ENCODE measurements at regions not wholly inside any gene's neighbourhood (a gene's known extent, or its start where the extent isn't known, plus 50 kb on each side); places are given as distances from the start of the nearest gene placed in this dataset.
A peak's percentile ranks its signal among the peaks of the same experiment; 100 is the strongest.

DNA sequence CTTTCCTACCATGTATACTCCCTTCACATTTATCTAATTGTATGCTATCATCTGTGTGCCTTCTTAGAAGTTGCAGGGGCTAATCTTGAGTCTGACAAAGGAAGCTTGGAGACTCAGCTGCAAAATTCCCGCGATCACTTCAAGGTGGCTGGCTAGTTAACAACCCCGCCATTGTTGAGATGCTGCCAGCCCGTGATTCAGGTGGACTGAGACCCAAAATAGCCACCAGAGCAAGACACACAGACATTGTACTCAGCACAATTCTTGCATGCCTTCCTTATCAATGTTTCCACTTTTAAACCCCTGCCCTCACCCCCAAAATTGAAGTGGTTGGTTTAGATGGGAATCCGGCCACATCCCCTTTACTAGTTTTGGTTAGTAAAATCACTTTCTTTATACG is 225.8 kb upstream of the ZNF717 start:
- no peak for DNase-seq

DNA sequence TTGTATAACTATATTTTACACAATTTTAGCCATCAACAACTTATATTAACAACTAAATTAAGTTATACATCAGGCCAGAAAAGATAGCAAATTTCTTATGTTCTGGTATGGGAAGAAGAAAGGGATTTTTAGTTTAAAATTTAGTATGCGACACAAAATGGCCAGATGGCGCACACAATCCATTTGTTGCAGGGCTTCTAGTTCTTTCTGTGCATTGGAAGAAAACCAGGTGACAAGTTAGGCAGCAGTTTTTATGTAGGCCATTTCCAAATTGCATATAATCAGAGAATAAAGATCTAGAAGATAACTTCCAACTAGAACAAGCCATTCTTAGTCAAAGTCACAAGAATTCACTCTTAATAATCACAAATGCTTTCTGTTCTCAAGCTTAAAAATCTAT is 230.1 kb upstream of the ZNF717 start:
- DNase-seq = no peak

DNA sequence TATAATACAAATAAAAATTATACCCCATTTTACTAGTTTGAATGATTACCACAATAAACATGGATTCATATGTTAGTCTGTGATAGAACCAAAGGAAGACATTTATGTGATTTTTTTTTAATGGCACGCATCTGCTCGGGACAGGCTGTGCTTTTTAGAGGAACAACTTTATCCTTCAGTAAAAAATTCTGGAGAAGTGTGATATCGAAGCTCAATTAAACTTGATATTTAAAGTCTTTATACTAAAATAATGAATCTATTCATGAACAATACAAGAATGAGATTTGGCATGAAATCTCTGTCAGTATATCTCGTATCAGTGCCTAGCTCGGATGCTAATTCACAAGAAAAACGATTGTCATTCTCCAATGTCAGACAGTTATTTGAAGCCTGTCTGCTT is 230.8 kb upstream of the ZNF717 start:
- DNase-seq = no peak

DNA sequence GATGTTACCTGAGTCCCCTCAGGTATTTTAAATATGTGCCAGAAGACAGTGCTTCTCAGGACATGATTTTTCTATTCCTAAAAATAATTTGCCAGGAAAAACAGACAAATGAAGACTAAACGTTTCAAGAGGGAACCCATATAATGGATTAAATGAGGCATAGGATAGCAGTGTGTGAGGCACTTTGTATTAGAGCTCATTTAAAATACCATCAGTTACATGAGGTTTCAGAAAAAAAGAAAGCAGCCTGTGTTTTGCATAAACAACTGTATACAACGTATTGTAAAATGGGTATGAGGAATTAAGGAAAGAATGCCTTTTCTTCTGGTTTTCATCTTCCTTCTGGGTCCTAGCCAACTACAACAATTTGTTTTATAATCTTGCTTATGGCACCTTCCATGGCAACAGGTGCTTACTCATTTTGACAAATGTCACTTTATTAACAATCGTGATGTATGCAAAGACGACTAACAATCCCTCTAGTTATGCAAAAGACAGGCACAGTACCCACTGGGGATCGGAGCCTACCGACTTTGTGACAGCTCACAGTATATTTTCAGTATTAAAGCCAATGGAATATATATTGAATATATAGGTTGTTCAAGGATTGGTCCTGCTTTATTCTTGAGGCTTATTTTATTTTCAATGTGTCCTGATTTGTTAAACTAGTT is 231.6 kb upstream of the ZNF717 start:
- DNase-seq = no peak

DNA sequence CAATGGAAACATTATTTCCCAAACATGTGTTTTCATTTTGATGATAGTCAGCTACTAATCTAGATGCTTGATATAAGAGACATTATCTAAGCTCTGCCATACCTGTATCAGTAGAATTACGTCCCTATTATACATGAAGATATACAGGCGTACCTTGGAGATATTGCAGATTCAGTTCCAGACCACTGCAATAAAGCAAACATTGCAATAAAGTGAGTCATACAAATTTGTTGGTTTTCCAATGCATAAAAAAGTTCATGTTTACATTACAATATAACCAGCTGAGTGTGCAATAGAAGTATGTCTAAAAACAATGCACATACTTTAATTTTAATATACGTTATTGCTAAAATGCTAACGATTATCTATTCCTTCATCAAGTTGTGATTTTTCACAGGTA is 236.0 kb upstream of the ZNF717 start:
- no peak for DNase-seq

DNA sequence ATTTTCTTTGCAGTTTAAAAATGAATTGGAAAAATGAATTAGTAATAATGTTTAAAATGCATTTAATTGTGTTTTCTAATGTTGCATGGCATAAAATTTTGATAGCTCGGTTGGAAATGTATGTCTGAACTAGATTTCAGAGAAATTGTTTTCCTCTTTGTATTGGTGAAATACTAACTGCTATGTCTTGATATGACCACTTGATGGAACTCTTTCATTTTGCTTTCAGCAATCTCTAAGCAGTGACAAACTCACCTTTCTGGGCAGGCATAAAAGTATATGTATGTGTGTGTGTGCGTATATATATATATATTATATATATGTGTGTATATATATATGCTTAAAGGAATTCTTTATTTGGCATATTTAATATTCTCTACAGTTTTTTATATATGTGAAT is 239.3 kb upstream of the ZNF717 start:
- DNase-seq = peak; percentile 20

DNA sequence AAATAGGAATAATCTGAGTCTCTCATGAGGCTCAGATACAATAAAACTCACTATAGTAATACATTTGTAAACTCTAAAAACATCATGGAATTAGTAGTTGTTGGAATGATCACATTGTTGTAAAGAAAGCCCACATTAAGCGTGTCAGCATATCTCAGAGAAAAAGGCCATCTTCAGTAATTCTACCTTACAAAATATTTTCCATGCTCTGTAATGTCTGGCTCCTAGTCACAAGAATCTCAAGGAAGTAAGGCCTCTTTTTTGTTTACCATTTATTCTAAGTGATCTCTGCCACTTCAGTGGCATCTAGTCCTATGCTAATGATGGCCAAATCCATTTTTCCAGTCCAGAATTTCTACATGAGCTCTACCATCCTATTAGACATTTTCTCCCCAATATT is 240.2 kb upstream of the ZNF717 start:
- no peak for DNase-seq

DNA sequence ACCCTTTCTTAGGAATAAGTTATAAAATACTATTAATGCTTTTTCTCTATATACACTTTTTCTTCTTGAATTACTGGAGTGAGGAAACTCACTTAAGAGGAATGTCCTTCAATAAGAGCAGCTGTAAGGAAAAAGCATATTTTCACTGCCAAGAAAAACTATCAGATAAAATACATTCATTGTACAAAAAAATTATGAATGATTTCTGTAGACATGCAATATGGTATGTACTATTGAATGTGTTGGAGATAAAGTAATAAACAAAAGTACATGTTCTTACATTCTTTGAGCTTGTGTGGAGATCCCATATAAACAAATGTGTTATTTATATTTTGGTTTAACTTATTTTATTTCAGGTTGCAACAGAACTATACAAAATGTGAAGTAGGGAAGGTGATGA is 241.0 kb upstream of the ZNF717 start:
- peak; percentile 27 for DNase-seq

DNA sequence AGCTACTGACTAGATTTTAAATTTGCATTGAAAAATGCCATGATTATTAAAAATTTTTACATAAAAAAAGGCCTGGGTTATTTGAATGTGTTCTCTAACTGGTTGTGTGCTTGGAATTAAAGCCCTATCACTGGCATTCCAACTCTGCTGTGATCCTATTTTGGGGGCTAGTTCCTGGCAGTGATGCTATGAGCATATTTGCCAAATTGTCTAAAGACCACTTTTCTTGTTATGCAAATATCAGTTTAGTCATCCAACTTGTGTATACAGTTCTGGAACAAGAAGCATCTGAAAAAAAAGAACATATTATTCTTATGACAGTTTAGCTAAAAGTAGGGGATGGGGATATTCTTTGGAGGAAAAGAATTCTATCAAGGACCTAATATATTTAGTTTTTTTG is 243.4 kb upstream of the ZNF717 start:
- no peak for DNase-seq

DNA sequence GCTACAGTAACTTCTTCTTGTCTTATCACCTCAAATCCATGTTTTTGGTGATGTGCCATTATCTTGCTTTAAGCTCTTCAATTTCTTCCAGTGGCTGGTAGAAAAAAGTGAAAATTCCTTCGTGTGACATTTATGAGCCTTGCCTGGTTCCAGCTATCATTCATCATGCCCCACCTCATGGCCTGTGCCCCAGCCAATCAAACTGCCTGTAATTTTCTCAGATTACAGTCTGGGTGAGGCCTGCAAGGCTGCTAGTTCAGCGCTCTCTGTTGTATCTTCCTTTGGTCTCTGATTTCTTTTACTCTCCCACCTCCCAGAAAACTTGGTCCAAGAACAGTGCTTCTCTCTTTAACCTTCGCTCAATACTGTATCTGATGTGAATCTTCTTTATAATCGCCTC is 249.3 kb upstream of the ZNF717 start:
- DNase-seq = no peak

DNA sequence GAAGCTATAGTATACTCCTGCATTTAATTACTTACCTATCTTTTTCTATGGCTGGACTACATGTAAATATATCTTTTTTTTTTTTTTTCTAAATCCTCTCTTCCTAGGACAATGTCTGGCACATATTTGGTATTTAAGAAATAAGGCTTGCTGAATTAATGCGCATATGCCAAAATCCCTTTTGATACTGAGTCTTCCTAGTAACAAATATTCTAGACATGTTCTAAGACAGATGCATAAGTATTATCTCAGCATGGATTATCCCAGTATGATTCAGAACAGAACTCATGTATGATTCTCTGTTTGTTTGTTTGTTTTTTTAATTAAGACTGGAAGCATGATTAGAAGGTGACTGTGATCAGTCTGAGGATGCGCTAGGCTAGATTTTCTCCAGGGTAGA is 249.8 kb upstream of the ZNF717 start:
- no peak for DNase-seq

DNA sequence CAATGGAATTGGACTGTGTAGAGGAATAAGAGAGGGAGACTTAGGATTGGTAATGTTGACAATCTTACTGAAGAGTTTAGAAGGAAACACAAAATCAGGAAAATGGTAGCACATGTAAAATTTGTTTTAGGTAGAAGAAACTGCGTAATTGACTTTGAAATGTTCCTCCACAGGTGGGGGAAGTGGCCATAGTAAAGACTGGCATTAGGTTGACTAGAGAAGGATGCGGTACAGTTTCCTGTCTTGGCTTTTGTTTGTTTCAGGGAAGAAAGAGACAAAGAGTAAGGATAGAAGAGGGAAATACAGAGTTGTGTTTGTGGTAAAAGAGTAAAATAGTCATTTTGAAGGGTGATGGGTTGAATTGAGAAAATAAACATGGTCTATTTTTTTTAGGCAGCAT is 253.6 kb upstream of the ZNF717 start:
- no peak for DNase-seq

DNA sequence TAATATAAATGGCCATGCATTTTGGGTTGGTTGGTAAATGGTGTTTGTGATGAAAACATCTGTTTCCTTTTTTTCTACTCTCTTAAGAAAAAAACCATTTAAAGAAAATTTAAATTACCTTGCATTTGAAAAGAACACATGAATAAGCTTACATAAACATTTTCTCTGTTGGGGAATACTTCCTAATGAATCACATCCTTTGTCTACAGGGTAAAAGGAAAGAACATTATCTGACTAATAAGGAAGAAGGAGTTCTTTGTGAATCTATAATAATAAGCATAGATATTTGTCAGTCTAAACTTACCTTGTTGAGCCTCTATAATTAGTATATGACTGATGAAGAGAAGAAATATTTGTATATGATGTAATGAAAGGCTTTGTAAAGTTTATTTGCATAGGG is 254.1 kb upstream of the ZNF717 start:
- no peak for DNase-seq

DNA sequence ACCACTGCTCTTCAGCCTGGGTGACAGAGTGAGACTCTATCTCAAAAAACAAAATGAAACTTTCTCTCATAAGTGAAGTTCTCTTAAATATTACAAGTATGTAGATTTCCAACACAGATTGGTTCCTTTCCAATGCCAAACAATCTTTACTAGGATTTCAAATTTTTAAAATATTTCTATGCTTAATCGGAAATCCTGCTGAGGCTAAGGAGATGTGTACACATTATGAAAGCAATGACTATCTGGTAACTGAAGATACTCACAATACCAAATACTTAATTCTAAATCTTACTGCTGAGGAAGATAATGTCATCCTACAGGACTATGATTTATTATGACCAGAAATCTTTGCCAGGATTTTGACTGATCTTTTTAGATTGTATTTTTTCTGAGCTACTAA is 255.6 kb upstream of the ZNF717 start:
- DNase-seq = peak; percentile 69

DNA sequence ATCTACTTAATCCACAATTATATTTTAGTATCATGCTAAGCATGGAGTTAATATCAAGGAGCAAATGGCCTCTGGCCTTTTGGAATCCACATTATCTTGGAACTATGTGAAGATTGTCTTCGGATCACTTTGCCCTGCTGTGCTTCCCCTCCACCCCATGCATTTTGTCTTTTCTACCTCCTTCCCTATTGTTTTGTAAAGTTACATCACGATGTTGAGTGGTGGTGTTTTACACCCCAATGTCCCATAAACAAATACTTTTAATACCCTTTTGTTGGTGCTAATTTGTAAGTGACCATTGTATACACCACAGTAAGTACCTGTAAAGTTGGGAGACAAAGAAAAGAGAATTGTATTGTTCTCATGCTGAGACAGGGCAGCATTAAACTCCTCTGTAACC is 258.4 kb upstream of the ZNF717 start:
- DNase-seq = no peak

DNA sequence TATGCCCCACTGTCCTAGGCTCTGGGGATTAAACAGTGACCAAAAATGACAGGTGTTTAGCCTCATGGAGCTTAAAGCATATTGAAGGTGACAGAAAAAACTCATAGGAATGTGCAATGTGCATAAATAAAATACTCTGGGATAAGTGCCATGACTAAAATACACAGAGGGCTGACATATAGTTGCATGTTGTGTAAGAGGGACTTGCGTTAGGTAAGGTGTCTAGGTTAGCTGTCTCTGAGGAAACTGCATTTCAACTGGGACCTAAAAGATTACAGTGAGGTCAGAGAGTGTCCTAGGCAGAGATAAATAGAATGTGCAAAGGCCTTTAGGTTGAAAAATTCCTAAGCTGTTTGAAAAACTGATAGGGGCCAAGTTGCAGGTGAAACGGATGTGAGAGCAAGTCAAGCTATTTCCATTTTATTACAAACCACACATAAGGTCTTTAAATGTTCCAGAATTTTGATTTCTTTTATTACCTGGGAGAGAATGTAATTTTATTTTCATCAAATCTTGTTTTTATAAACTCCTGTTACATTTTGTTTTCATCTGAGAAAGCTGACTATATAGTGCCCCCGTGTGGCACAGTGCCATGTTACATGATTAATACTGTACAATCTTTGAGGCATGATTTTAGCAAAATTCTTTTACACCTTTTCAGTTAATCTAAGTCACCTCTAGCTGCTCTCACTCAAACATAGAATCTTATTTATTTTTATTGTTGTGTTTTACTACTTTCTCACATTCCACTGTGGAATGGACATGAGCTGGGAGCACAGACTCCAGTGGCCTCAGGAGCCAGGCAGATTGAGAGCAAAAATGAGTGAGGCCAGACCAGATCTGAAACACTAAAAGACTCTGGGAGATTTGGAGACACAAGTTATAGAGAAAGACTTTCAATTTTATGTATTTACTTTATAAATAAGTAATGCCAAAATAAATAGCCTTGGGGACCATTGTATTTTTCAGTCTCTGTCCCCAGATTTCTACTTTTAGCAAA is 259.6 kb upstream of the ZNF717 start:
- peak; percentile 36 for DNase-seq

DNA sequence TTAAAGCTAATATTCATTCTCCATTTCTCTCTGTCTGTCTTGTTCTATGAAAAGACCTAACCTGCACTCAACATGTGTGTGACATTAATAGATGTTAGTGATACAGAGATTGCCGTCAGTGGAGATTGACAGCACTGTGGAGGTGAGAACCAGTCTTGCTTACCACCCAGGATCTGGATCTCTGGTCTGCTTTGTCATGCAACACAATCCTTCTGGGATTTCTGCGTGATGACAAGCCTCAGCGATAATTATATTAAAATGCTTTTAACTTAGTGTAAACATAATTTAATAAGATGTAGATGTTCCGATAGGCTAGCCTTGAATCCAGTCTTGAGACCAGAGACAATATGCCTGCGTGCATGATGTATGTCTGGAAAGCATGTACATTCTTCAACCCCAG is 262.0 kb upstream of the ZNF717 start:
- no peak for DNase-seq

DNA sequence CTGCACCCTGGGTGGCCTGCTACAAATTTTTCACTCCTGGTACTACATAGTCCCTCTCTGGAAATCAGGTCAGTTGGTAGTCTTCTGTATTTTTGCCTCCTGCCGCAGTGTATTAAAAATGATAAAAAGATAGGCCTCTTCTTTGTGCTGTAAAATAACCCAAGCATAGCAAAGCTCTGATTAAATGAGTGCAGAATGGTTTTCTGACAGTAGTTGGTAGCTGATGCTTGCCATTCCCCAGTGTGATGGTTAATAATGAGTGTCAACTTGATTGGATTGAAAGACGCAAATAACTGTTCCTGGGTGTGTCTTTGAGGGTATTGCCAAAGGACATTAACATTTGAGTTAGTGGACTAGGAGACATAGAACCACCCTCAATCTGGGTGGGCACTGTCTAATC is 264.4 kb upstream of the ZNF717 start:
- no peak for DNase-seq

DNA sequence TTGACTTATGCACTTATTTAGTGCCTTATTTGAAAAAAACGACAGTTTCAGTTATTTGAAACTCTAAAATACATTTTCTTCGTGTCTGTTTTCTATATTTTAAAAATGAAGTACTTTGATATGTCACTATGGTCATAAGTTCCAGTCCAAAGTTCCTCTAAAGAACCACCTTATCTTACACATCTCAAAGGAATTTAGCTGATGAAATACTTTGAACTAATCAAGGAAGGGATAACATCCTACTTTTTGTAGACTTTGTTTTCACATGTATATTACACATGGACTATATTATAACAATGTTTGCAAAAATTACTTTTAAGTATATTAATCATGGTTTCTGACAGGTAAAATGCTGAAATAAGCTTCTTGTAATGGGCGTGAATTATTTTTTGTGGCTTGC is 265.8 kb upstream of the ZNF717 start:
- peak; percentile 27 for DNase-seq

DNA sequence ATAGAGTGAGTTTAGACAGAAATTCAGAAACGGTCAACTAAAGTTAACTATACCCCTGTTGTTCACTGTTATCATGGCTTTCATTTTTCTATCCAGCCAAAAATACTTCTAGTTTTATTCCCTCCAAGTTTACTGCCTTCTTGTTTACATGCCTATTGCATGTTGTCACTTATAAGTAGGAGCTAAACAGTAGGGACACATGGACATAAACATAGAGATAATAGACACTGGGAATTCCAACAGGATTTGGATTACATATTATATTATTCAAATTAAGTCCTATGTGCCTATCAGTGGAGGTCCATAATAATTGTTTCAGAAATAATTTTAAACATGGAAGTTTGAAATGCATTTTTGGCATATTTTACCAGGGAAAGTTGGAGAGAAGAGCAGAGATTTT is 269.1 kb upstream of the ZNF717 start:
- no peak for DNase-seq

DNA sequence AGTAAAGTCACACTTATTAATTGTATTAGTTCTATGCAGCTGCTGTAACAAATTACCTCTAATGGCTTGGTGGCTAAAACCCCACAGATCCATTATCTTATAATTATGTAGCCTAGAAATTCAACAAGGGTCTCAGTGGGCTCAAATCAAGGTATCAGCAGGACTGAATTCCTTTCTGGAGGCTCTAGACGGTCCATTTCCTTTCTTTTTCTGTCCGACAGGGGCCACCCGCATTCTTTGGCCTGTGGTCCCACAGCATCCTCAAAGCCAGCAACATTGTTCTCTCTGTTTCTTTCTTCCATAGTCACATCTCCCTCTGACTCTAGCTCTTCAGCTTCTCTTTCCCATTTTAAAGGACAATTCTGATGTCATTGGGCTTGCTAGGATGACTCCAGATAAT is 276.3 kb upstream of the ZNF717 start:
- DNase-seq = no peak

DNA sequence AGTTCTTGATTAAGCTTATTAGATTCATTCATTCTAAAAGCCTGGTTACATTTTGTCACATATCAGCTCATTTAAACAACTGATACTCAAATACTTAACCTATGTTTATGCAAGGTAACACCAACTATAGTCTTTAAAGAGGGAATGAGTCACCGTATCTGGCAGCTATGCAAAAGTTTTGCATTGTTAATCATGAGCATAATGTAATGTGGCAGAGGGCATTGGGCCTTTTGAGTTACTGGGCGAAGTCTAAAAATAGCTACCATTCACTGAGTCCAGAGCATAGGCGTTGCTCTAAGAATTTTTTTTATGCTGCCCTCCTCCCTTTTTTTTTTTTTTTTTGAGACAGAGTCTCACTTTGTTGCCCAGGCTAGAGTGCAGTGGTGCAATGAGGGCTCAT is 277.7 kb upstream of the ZNF717 start:
- DNase-seq = peak; percentile 68

DNA sequence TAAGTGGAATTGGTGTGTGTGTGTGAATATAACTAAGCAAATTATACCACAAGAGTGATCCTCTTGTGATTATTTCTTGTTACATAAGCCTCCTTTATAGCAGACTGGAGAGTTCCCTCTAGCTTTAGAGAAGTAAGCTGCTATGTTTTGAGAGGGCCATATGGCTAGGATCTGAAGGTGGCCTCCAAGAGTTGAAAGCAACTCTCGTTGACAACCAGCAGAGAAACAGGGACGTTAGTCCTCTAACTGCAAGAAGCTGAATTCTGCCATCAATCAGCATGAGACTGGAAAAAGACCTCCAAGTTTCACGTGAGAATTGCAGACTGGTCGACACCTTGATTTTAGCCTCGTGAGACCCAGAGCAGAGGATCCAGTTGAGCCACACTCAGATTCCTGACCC is 278.5 kb upstream of the ZNF717 start:
- DNase-seq = no peak

DNA sequence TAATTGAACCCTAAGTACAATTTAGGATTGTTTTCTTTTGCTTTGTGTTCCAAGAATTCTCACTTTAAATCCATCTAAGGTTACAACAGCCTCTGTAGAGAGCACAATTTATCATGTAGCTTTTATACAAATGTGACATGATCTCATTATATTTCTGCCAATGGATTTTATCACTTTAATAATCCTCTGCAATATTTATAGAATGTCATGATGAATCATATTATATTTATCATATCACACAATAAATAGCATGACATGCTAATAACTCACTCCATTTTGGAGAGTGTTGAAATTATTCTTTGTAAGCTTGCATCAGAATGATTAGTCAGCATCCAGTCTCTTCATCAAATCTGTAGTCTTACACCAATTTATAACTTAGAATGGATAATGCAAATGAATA is 280.6 kb upstream of the ZNF717 start:
- DNase-seq = peak; percentile 65

DNA sequence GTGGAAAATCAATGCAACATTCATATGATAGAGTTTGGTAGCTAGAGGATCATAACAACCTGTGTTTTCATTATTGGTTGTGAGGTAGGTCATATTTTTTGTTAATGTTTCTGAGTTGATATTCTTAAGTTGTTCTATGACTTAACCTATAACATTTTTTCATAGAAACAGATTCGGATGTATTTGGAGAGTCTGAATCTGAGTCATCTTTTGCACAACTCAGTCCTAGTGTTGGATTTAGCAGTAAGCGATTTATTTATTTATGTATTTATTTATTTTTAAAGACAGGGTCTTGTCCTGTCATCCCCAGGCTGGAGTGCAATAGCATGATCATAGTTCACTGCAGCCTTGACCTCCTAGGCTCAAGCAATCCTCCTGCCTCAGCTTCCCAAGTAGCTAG is 292.8 kb upstream of the ZNF717 start:
- no peak for DNase-seq
